H54 (cell line): ENCODE measurements at regions not wholly inside any gene's neighbourhood (a gene's known extent, or its start where the extent isn't known, plus 50 kb on each side); places are given as distances from the start of the nearest gene placed in this dataset.

Source experiments
- DNase-seq: peaks from one replicate; pipeline ENCODE4 v3.0.0; 2011; ENCODE audit warnings: low spot score, mixed read lengths; ENCODE audit not compliant: insufficient read length
- FAIRE-seq: peaks from 3 replicates; lab custom pipeline; 2011; peaks lifted over from hg19 to GRCh38; lab: Jason Lieb, UNC
- POLR2A ChIP-seq: IDR thresholded peaks from 2 replicates; pipeline ENCODE4 v1.6.1; 2011; ENCODE audit warnings: low read depth, mild to moderate bottlenecking, low read length

DNA sequence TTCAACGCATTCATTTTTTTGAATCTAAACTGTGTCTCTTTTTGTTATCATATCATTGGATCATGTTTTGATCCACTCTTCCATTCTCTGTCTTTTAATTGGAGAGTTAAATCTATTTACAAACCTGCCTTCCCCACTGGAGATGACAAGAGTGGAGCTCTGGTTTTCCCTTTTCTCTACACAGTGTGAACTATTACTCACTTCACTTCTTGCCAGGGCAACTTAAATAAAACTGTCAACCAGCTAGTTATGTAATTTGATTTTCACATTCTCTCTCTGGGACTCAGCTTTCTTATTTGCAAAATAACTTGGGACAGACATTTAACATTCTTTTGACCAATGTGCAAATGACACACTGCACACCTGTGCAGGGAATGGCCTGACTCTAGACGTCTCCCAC is 230.8 kb upstream of the CST7 start:
- DNase-seq, result no peak
- TF ChIP-seq POLR2A, result no peak
- FAIRE-seq, result no peak

DNA sequence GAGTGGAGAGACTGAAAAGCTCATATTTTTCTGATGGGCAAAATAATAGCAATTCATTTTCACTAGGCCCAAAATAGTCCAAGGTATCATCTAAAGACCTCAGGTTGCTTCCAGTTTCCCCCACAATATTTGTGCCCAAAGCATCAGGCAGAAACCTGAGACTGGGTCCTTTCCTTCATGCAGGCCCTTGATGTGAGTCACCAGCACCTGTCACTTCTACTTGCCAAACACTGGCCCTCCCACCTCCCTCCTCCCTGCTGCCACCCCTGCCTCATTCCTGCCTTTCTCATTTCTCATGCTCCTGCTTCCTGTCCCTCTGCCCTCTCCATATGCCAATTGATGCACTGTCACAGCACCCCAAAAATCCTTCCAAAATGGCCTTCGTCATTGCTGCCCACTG is 230.4 kb upstream of the CST7 start:
- FAIRE-seq, result no peak
- DNase-seq, result no peak
- no peak for TF ChIP-seq POLR2A

DNA sequence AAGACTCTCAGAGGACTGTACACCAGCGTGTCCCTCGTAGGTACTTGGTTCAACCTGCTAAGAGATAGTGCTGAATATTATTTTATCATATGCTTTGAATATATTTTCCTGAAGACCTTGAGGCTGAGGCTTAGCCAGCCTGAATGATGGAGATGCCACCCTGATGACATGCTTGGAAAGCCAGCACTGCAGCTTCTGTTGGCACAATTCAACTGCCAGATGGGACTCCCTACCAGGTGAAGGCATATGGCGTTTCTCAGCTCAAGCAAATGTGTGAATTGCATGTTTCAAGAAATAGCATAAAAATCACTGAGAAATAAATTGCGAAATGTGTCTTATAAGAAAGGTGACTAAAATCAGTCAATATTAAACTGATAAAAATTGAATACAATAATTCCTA is 228.1 kb upstream of the CST7 start:
- FAIRE-seq (no peak), DNase-seq (no peak)
- TF ChIP-seq POLR2A, result no peak

DNA sequence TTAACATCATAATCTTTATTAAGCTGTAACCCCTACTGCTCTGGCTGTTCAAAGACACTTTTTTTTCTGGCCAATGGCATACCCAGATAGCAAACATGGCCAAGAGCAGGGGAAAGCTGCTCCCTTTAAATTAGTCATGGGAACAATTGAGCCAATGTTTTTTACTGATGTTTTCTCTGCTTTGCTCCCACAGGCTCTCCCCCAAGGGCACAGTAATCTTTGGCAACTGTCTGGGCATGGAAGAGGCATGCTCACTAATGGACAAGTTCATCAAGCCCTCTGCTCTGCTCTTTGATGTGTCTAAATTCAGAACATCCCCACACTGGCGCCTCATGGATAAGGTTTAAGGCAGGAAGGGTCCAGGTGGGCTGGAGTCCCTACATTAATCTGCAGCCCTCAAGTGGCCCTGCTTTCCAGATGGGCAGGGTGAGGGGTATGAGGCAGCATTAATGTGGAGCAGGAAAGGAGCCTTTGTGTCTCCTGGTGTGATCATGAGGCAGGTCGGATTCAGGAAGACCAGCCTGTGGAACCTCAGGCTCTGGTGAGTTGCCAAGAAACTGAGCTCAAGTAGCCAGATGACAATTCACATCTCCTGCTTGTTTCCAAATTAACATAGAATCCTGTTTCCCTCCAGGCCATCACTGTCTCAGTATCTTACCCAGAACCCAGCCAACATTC is 227.0 kb upstream of the CST7 start:
- no peak for TF ChIP-seq POLR2A
- DNase-seq, result no peak
- no peak for FAIRE-seq

DNA sequence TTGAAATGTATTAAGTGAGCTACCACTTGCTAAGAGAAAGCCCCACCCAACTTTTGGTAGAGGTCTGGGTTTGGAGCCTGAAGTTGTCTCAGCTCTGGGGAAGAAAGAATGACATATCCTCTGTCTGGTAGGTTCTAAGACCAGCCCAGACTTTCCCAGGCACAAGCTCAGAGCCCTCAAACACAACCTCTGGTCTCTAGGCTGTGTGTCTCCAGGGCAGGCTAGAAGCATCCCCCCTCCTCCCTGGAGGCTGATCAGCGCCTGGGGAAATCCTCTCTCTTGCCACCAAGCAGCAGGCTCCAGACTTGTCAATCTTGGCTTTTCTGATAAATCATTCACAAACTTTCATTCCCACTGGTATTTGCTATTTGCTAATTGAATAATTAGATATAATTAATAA is 226.5 kb upstream of the CST7 start:
- TF ChIP-seq POLR2A, result no peak
- no peak for DNase-seq
- no peak for FAIRE-seq

DNA sequence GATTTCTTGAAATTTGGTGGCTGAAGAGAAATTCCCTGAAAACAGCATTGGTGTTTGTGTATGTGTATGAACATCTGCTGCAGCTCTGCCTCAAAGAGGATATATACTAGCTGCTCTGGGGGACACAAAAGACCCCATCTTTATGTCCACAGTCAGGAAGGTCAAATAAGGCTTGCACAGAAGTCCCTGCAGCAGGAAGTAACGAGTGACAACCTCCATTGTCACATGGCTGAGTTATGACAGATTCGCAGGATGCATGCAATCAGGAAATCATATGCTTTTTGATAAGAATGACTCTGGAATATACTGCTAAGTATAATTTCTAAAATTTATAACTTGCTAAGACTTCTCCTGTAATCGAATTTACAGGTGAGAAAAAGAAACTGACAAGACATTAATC is 225.9 kb upstream of the CST7 start:
- FAIRE-seq (no peak), DNase-seq (no peak)
- TF ChIP-seq POLR2A, result no peak

DNA sequence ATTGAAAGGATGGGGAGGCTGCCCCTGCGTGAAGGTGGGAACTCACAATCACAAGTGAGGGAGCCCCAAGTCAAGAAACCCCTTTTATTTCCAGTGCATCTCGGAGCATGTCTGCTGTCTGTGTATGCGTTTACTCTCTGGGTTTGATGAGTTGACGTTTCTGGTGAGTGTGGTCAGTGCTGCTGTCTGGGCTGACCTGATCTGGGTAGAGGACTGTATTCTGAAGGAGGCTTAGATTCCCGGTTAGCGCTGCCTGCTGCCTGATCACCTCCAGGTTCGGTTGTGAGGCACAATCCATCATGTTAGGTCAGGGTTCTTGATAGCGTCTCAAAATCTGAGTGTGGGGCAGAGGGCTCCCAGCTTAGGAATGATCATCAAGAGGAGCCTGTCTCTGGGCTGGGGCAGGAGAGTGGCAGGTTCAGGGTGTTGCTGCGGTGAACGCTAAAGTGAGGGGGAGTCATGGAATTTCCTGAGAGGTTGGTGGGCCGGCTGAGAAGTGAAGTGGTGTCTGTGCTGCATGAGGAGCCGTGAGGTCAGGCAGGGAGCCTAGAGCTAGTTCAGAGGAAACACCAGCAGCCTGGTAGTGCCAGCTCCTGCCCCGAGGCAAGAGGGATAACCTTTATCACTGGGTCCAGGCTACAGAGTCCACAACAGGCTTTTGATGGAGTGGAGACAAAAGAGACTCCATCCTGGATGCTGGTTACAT is 225.3 kb upstream of the CST7 start:
- no peak for TF ChIP-seq POLR2A
- FAIRE-seq (no peak), DNase-seq (no peak)

DNA sequence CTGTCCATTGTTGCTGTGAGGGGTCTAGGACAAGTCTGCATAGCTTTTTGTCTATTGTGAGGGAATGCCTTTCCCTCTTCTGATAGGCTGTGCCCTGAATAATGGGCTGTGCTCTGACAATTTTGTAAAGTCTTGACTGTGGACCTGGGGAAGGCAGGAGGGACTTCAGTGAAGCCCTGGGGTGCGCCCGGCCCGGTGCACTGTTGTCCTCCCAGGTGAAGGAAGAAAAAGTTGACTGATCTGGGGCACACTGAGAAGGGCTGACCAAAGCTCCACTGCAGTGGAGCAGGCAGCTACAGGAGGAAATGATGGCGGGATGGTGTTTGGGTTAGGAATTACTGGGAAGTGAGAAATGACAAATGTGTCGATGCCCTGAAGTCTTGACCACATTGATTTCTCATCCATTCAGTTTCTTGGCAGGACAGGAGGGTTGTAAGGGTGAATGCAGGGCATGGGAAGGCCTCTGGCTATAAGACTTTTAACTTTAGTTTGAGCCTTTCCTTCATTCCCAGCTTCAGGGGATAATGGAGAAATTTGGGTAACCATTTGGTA is 224.0 kb upstream of the CST7 start:
- TF ChIP-seq POLR2A, result no peak
- FAIRE-seq, result no peak
- no peak for DNase-seq

DNA sequence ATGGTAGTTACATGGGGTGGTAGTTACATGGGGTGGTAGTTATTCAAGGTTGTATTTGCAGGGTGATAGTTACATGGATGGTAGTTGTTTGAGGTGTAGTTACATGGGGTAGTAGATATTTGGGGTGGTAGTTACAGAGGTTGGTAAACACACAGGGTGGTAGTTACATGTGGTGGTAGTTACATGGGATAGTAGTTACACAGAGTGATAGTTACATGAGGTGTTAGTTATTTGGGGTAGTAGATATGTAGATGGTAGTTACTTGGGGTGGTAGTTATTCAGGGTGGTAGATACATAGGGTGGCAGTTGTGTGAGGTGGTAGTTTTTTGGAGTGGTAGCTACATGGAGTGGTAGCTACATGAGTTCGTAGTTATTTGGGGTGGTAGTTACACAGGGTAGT is 221.3 kb upstream of the CST7 start:
- DNase-seq, result no peak

DNA sequence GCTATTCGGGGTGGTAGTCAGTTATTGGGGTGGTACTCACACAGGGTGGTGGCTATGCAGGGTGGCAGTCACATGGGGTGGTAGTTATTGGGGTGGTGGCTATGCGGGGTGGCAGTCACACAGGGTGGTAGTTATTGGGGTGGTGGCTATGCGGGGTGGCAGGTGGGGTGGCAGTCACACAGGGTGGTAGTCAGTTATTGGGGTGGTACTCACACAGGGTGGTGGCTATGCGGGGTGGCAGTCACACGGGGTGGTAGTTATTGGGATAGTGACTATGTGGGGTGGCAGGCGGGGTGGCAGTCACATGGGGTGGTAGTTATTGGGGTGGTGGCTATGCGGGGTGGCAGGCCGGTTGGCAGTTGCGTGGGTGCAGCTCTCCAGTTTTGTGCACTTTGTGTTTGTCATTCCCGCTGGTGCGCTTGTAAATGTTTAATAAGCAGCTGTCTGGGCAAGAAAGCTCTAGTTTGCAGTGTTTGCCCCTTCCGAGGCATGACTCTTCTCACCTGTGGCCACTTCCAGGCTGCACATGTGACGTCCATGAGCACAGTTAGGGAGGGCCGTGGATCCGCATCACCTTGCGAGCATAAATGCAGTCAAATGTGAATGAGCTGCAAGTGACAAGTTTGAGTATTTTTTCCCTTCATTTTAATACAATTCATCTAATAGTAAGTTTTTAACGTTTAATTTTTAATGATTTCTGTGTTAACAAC is 219.0 kb upstream of the CST7 start:
- FAIRE-seq (no peak), DNase-seq (no peak)

More for the DNA sequence above, 221.3 kb upstream of the CST7 start:
- no peak for TF ChIP-seq POLR2A
- no peak for FAIRE-seq

DNA sequence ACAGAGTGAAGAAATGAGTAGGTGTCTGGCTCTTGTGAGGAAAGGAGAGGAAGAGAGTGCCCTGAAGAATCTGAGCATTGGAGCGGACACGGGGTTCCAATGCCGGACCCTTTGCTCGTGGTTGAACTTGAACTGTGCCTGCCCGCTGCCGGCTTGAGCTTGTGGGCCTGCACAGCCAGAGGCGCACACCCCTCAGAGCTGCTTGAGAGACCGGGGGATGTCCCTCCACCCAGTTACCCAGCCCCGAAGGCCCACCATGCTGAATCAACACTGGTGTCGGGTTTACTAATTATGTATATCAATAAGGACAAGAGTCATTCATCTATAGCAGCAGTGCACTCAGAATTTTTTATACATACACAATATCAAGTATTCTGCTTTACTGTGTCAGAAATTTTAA is 218.3 kb upstream of the CST7 start:
- DNase-seq (no peak), FAIRE-seq (no peak)

More for the DNA sequence above, 219.0 kb upstream of the CST7 start:
- no peak for TF ChIP-seq POLR2A

DNA sequence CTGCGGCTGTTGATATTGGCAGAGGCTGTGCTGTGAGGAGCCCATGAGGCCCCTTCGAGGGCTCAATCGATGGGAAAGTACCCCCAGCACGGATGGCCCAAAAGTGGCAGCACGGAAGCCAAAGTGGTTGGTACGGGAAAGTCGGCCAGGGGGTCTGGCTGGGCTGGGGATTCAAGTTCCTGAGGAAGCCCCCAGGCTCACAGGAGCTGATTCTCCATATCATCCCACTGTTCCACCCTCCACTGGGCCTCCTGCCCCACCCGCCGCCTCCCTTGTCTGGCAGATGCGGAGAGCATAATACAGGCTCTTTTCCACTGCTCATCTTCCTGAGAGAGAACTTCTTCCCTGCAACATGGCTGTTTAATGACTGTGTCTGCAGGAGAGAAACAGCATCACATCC is 217.8 kb upstream of the CST7 start:
- TF ChIP-seq POLR2A, result no peak
- no peak for FAIRE-seq

More for the DNA sequence above, 218.3 kb upstream of the CST7 start:
- TF ChIP-seq POLR2A, result no peak

DNA sequence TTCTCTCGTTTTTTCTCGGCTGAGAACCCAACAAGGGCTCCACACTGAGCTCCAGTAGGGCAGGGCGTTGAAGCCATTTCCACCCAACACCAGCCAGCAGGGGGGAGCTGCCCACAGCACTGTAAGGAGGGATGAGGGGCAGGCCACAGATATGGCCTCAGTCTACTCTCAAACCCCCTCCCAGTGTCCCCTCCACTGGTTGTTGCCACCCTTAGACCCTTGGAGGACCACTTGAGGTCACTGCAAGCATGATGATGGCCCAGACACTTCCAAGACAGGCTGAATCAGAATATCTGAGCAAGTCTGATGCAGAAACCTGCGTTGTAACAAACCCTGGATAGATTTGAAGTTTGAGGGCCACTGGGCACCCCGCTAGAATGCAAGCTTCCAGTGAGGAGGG is 217.0 kb upstream of the CST7 start:
- DNase-seq (no peak), FAIRE-seq (no peak)
- TF ChIP-seq POLR2A, result no peak

More for the DNA sequence above, 217.8 kb upstream of the CST7 start:
- no peak for DNase-seq

DNA sequence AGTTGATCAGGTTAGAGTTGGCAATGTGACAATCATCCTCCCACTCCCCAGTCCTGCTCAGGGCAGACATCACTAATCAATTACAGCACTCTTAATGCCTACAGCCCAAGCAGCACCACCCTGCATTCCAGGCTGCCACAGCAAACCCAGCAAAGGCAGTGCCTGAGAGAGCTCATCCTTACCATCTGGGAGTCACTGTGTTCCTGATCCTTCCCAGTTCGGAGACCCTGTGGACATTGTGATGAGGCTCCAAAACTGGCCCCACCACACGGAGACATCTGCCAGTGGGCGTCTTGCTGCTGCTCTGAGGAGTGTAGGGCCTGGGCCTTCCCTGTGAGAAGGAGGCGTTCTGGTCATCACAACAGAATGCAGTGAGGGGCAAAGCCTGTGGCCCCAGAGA is 216.5 kb upstream of the CST7 start:
- DNase-seq, result no peak
- no peak for FAIRE-seq
- TF ChIP-seq POLR2A, result no peak
